MM.1S (cell line): ENCODE measurements at regions not wholly inside any gene's neighbourhood (a gene's known extent, or its start where the extent isn't known, plus 50 kb on each side); places are given as distances from the start of the nearest gene placed in this dataset.

Experiments used
- DNase-seq: peaks from one replicate; pipeline ENCODE4 v3.0.0-alpha.2; 2015
- H2AFZ ChIP-seq: fragments of 300-600 bp; sonication (generic); 2 replicates; pipeline ENCODE4 v1.6.0; 2016; ENCODE audit warnings: antibody characterized with exemption, low read length
- H3F3A ChIP-seq: fragments of 300-600 bp; sonication (generic); 2 replicates; pipeline ENCODE4 v1.6.1; 2016; ENCODE audit warnings: mild to moderate bottlenecking, antibody characterized with exemption, low read length, moderate library complexity, mixed read lengths; ENCODE audit not compliant: insufficient read depth
- H3K27ac ChIP-seq: fragments of 300-600 bp; sonication (generic); 2 replicates; pipeline ENCODE4 v1.5.1; 2016; ENCODE audit warnings: mild to moderate bottlenecking, low read length
- H3K27me3 ChIP-seq: fragments of 300-600 bp; sonication (generic); replicated peaks from 2 replicates; pipeline ENCODE4 v1.6.0; 2016; ENCODE audit warnings: low read length; ENCODE audit not compliant: insufficient read depth
- H3K36me3 ChIP-seq: fragments of 300-600 bp; sonication (generic); replicated peaks from 2 replicates; pipeline ENCODE4 v1.6.1; 2016; ENCODE audit warnings: mild to moderate bottlenecking, low read length, mixed read lengths; ENCODE audit not compliant: insufficient read depth
- H3K4me1 ChIP-seq: fragments of 300-600 bp; sonication (generic); 2 replicates; pipeline ENCODE4 v1.6.1; 2016; ENCODE audit warnings: low read length, mixed read lengths
- H3K4me2 ChIP-seq: fragments of 300-600 bp; sonication (generic); 2 replicates; pipeline ENCODE4 v1.6.0; 2016; ENCODE audit warnings: low read depth, low read length
- H3K4me3 ChIP-seq: fragments of 300-600 bp; sonication (generic); 2 replicates; pipeline ENCODE4 v1.5.1; 2016; ENCODE audit warnings: low read length, mixed read lengths
- H3K79me2 ChIP-seq: fragments of 300-600 bp; sonication (generic); 2 replicates; pipeline ENCODE4 v1.6.1; 2016; ENCODE audit warnings: mixed run types, low read length, mixed read lengths
- H3K9ac ChIP-seq: fragments of 300-600 bp; sonication (generic); 2 replicates; pipeline ENCODE4 v1.6.1; 2016; ENCODE audit warnings: low read length, mixed read lengths
- H3K9me2 ChIP-seq: fragments of 300-600 bp; sonication (generic); replicated peaks from 2 replicates; pipeline ENCODE4 v1.6.1; 2016; ENCODE audit warnings: mild to moderate bottlenecking, low read length, mixed read lengths; ENCODE audit not compliant: insufficient read depth
- H3K9me3 ChIP-seq: fragments of 300-600 bp; sonication (generic); replicated peaks from 2 replicates; pipeline ENCODE4 v1.6.1; 2016; ENCODE audit warnings: mild to moderate bottlenecking, low read length, mixed read lengths; ENCODE audit not compliant: insufficient read depth
- H4K20me1 ChIP-seq: fragments of 300-600 bp; sonication (generic); 2 replicates; pipeline ENCODE4 v1.6.1; 2016; ENCODE audit warnings: mild to moderate bottlenecking, low read length, moderate library complexity, mixed read lengths; ENCODE audit not compliant: insufficient read depth
- EZH2 ChIP-seq: fragments of 300-600 bp; sonication (generic); optimal IDR thresholded peaks from 2 replicates; pipeline ENCODE3; 2017; ENCODE audit warnings: low read depth, mild to moderate bottlenecking, antibody characterized with exemption, low read length, mixed read lengths
- EZH2phosphoT487 ChIP-seq: fragments of 300-600 bp; sonication (generic); IDR thresholded peaks from 2 replicates; pipeline ENCODE4 v1.6.1; 2018; ENCODE audit warnings: antibody characterized with exemption, low read length
- TF ChIP-seq, protein P1 (sequence below): fragments of 300-600 bp; sonication (generic); IDR thresholded peaks from 2 replicates; pipeline ENCODE4 v1.5.1; 2016; ENCODE audit warnings: antibody characterized with exemption, low read length, mixed read lengths

DNA sequence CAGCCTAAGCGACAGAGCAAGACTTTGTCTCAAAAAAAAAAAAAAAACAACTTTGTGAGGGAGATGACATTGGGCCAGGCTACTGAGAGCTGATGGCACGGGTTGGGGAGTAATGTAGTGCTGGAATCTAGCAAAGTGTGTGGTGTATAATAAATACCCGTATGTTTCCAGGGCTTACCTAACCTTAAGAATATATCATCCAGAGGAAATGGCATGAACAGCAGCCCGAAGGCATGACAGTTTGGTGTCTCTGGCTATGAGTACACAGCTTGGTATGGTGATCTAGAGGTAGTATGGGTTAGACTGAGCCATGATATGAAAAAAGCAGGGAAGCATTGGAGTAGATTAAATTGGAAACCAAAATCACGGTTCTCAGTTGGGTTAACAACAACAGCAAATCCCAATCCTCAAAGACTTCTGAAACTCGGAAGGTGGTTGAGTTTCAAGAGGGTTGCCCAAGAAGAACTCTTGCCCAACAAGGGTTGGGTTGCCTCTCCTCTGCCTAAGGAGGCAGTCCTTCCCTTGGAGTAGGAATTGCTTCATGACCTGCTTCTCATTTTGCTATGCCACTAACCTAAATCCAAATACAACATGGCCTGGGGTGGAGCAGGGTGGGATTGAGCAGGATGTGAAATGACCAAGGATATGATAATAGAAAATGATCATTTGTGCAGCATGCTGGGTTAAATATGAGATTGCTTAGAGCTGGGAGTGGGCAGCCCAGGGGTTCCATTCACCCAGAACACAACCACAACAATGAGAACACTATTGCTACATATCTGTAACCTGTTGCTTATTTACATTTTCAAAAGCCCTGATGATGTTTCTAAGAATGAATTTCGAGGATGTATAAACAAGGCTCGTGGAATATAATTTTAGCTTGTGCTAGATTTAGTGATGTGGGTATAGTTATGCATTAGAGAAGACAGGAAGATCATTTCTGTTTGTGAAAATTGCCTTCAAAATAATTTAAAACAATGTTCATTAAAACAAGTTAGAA lies 64.6 kb upstream of the ZFR start:
- Histone ChIP-seq H3K9me3 (no peaks in the 10 kb centered on the region), H2AFZ (no peak overlapping the region), H3K79me2 (no peaks in the 10 kb centered on the region), H3K4me2 (no peak overlapping the region), H3K4me1 (peaks cover 23% of the 10 kb centered on the region), H4K20me1 (no peaks in the 10 kb centered on the region), H3K36me3 (no peaks in the 10 kb centered on the region), H3K9me2 (no peaks in the 10 kb centered on the region), H3K27me3 (no peaks in the 10 kb centered on the region), H3K4me3 (no peak overlapping the region), H3K27ac (no peak overlapping the region), H3F3A (peaks cover 12% of the 10 kb centered on the region), H3K9ac (no peak overlapping the region)
- DNase-seq: no peak
- TF ChIP-seq, protein P1, sequence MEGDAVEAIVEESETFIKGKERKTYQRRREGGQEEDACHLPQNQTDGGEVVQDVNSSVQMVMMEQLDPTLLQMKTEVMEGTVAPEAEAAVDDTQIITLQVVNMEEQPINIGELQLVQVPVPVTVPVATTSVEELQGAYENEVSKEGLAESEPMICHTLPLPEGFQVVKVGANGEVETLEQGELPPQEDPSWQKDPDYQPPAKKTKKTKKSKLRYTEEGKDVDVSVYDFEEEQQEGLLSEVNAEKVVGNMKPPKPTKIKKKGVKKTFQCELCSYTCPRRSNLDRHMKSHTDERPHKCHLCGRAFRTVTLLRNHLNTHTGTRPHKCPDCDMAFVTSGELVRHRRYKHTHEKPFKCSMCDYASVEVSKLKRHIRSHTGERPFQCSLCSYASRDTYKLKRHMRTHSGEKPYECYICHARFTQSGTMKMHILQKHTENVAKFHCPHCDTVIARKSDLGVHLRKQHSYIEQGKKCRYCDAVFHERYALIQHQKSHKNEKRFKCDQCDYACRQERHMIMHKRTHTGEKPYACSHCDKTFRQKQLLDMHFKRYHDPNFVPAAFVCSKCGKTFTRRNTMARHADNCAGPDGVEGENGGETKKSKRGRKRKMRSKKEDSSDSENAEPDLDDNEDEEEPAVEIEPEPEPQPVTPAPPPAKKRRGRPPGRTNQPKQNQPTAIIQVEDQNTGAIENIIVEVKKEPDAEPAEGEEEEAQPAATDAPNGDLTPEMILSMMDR: no peak
- TF ChIP-seq EZH2phosphoT487: no peak
- TF ChIP-seq EZH2: no peak

DNA sequence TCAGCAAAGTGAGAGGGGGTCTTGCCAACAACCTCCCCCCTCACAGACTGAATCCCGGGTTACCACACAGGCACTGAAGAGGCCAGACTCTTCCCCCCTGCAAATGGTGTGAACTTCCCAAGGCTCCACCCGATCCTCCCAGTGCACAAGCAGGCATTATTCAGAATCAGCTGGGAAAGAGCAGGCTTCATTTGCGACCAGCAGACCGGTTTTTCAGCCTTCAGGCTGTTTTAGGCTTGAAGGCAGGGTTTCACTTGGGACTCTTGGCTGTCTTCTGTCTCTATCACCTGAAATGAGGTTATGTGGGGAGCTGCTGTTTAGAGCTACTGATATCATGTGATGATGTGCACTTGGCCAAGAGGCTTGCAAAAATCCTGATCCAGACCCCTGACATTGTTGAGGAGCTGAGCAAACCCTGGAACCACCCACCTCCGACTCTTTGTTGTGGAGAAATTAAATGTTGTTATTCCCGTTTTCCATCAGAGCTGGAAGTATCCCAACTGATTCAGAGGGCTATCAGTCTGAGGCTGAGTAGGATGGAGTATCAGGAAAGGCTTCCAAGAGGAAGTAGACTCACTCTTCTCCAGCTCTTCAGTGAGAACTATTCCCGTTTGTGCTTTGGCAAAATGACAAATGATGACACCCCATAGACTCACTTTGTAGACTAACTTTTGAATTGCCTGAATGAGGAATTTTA lies 63.3 kb upstream of the ZFR start:
- DNase-seq: no peak
- no peaks in the 10 kb centered on the region for H3K79me2 ChIP-seq
- no peak overlapping the region for H3K4me3 ChIP-seq
- H3K27ac ChIP-seq: no peak overlapping the region
- H4K20me1 ChIP-seq: no peaks in the 10 kb centered on the region
- H3K36me3 ChIP-seq: no peaks in the 10 kb centered on the region
- H3K9me2 ChIP-seq: no peaks in the 10 kb centered on the region
- no peak for TF ChIP-seq EZH2
- TF ChIP-seq, protein P1: no peak
- no peak for TF ChIP-seq EZH2phosphoT487
- H3K9ac ChIP-seq: no peak overlapping the region
- no peak overlapping the region for H2AFZ ChIP-seq
- H3K4me1 ChIP-seq: peaks cover 23% of the 10 kb centered on the region
- no peaks in the 10 kb centered on the region for H3K27me3 ChIP-seq
- no peak overlapping the region for H3K4me2 ChIP-seq
- peaks cover 12% of the 10 kb centered on the region for H3F3A ChIP-seq
- no peaks in the 10 kb centered on the region for H3K9me3 ChIP-seq

DNA sequence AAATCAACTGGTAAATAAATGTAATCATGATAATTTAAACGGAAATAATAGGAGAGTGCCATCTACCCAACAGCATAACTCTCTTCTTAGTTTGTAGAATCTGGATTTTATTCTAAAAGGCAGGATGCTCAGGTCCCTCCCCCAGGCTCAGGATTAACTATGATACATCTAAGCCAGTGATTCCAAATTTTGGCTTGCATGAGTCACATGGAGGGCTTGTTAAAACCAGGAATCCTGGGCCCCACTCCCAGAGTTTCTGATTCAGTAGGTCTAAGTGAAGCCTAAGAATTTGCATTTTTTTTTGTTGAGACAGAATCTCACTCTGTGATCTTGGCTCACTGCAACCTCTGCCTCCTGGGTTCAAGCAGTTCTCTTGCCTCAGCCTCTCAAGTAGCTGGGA lies 62.3 kb upstream of the ZFR start:
- no peaks in the 10 kb centered on the region for H3K9me3 ChIP-seq
- no peak overlapping the region for H3K4me3 ChIP-seq
- TF ChIP-seq EZH2phosphoT487 (no peak), EZH2 (no peak)
- TF ChIP-seq, protein P1: no peak
- no peaks in the 10 kb centered on the region for H3K27me3 ChIP-seq
- peaks cover 23% of the 10 kb centered on the region for H3K4me1 ChIP-seq
- H4K20me1 ChIP-seq: no peaks in the 10 kb centered on the region
- peaks cover 12% of the 10 kb centered on the region for H3F3A ChIP-seq
- DNase-seq: no peak
- H3K9ac ChIP-seq: no peak overlapping the region
- H3K4me2 ChIP-seq: no peak overlapping the region
- no peaks in the 10 kb centered on the region for H3K9me2 ChIP-seq
- H3K79me2 ChIP-seq: no peaks in the 10 kb centered on the region
- no peak overlapping the region for H3K27ac ChIP-seq
- H2AFZ ChIP-seq: no peak overlapping the region
- H3K36me3 ChIP-seq: no peaks in the 10 kb centered on the region
